PC-3 (cell line): ENCODE measurements at regions not wholly inside any gene's neighbourhood (a gene's known extent, or its start where the extent isn't known, plus 50 kb on each side); places are given as distances from the start of the nearest gene placed in this dataset.

ENCODE experiments used
- ATAC-seq: fragments of 200-7000 bp; cut with Tn5 transposase; 2 replicates; pipeline ENCODE4 v1.9.1; 2020; ENCODE audit warnings: mild to moderate bottlenecking, moderate library complexity
- BruUV-seq: library from RNA; stranded (reverse); fragments of 400-500 nt; replicated peaks from 2 replicates; lab custom pipeline; 2021; lab: Mats Ljungman, UMichigan
- CTCF ChIA-PET: fragments of 300-600 bp; sonication (Branson Sonifier 250); formaldehyde crosslinking; loops from one replicate; lab custom pipeline; 2022; ENCODE audit warnings: antibody characterized with exemption; lab: Charles Lee
- POLR2A ChIA-PET: fragments of 300-600 bp; sonication (Branson Sonifier 250); formaldehyde crosslinking; loops from one replicate; lab custom pipeline; 2022; ENCODE audit warnings: antibody characterized with exemption; ENCODE audit not compliant: unreplicated experiment; lab: Charles Lee
- DNase-seq: peaks from one replicate; pipeline ENCODE4 v3.0.0-alpha.2; 2015
- H2AFZ ChIP-seq: fragments of 300-600 bp; sonication (generic); 2 replicates; pipeline ENCODE4 v1.6.0; 2016; ENCODE audit warnings: antibody characterized with exemption, low read length
- H3F3A ChIP-seq: fragments of 300-600 bp; sonication (generic); one replicate; pipeline ENCODE4 v1.6.0; 2017; ENCODE audit warnings: antibody characterized with exemption, low read length, control low read depth, mild to moderate bottlenecking; ENCODE audit not compliant: unreplicated experiment
- H3K27ac ChIP-seq: fragments of 300-600 bp; sonication (generic); 2 replicates; pipeline ENCODE4 v1.5.1; 2016; ENCODE audit warnings: mild to moderate bottlenecking, low read length
- H3K27me3 ChIP-seq: fragments of 300-600 bp; sonication (generic); 2 replicates; pipeline ENCODE4 v1.6.1; 2016; ENCODE audit warnings: low read length, mixed read lengths
- H3K36me3 ChIP-seq: fragments of 300-600 bp; sonication (generic); 2 replicates; pipeline ENCODE4 v1.6.1; 2016; ENCODE audit warnings: low read depth, mixed run types, low read length, mixed read lengths
- H3K4me1 ChIP-seq: fragments of 300-600 bp; sonication (generic); 2 replicates; pipeline ENCODE4 v1.5.1; 2016; ENCODE audit warnings: low read length; ENCODE audit not compliant: insufficient read depth
- H3K4me2 ChIP-seq: fragments of 300-600 bp; sonication (generic); 2 replicates; pipeline ENCODE4 v1.6.0; 2016; ENCODE audit warnings: low read length
- H3K4me3 ChIP-seq: fragments of 300-600 bp; sonication (generic); 2 replicates; pipeline ENCODE4 v1.5.1; 2016; ENCODE audit warnings: mild to moderate bottlenecking, low read length, mixed read lengths
- H3K79me2 ChIP-seq: fragments of 300-600 bp; sonication (generic); 2 replicates; pipeline ENCODE4 v1.6.1; 2017; ENCODE audit warnings: low read length, mixed read lengths
- H3K9ac ChIP-seq: fragments of 300-600 bp; sonication (generic); 2 replicates; pipeline ENCODE4 v1.6.0; 2016; ENCODE audit warnings: mild to moderate bottlenecking, low read length
- H3K9me2 ChIP-seq: fragments of 300-600 bp; sonication (generic); replicated peaks from 2 replicates; pipeline ENCODE4 v1.6.1; 2016; ENCODE audit warnings: mixed run types, low read length, mixed read lengths
- H3K9me3 ChIP-seq: fragments of 300-600 bp; sonication (generic); 2 replicates; pipeline ENCODE4 v1.6.1; 2016; ENCODE audit warnings: low read length, mixed read lengths
- H4K20me1 ChIP-seq: fragments of 300-600 bp; sonication (generic); 2 replicates; pipeline ENCODE4 v1.6.1; 2016; ENCODE audit warnings: low read length, mixed read lengths
- CTCF ChIP-seq: fragments of 300-600 bp; sonication (generic); conservative IDR thresholded peaks from 2 replicates; pipeline ENCODE4 v1.5.1; 2017; ENCODE audit warnings: antibody characterized with exemption, low read depth, mild to moderate bottlenecking, low read length
- EZH2 ChIP-seq: fragments of 300-600 bp; sonication (generic); IDR thresholded peaks from one replicate; pipeline ENCODE4 v1.6.1; 2017; ENCODE audit warnings: antibody characterized with exemption, mild to moderate bottlenecking, low read length; ENCODE audit not compliant: unreplicated experiment
- EZH2phosphoT487 ChIP-seq: fragments of 300-600 bp; sonication (generic); IDR thresholded peaks from 2 replicates; pipeline ENCODE4 v1.6.1; 2018; ENCODE audit warnings: mild to moderate bottlenecking, antibody characterized with exemption, low read length, borderline replicate concordance
- intact Hi-C: fragments of 100-400 bp; cut with micrococcal nuclease; formaldehyde crosslinking; loops from 2 replicates; pipeline ENCODE4 v1.9.0; 2023

GRCh38 chr13:18947376-18947977 is 234.1 kb downstream of the TUBA3C start:
- Histone ChIP-seq H3K9me3 (no peaks in the 10 kb centered on the region), H3K36me3 (no peaks in the 10 kb centered on the region), H4K20me1 (no peaks in the 10 kb centered on the region), H3F3A (no peaks in the 10 kb centered on the region), H3K27me3 (0 out of 2 replicates have a peak, but pooled peaks cover 3% of the 10 kb centered on the region), H3K9me2 (no peaks in the 10 kb centered on the region), H3K9ac (no peak overlapping the region), H2AFZ (no peak overlapping the region), H3K27ac (no peak overlapping the region), H3K4me3 (no peak overlapping the region), H3K79me2 (no peaks in the 10 kb centered on the region), H3K4me2 (no peak overlapping the region), H3K4me1 (no peaks in the 10 kb centered on the region)
- no TSS peak for BruUV-seq
- no peak for ATAC-seq
- intact Hi-C loops, result no loop called here
- TF ChIP-seq EZH2phosphoT487, result no peak
- TF ChIP-seq EZH2, result no peak
- TF ChIP-seq CTCF, result no peak
- no peak for DNase-seq
- ChIA-PET POLR2A (no interaction called here), CTCF (no interaction called here)

GRCh38 chr13:18946738-18947137 is 234.9 kb downstream of the TUBA3C start:
- Histone ChIP-seq H3K9me3 (no peaks in the 10 kb centered on the region), H3K4me3 (no peak overlapping the region), H4K20me1 (no peaks in the 10 kb centered on the region), H3K36me3 (no peaks in the 10 kb centered on the region), H2AFZ (no peak overlapping the region), H3K9ac (no peak overlapping the region), H3K27me3 (0 out of 2 replicates have a peak, but pooled peaks cover 3% of the 10 kb centered on the region), H3K4me1 (no peaks in the 10 kb centered on the region), H3K79me2 (no peaks in the 10 kb centered on the region), H3K9me2 (no peaks in the 10 kb centered on the region), H3F3A (no peaks in the 10 kb centered on the region), H3K27ac (no peak overlapping the region), H3K4me2 (no peak overlapping the region)
- DNase-seq, result no peak
- intact Hi-C loops, result no loop called here
- BruUV-seq, result no TSS peak
- ChIA-PET CTCF (no interaction called here), POLR2A (no interaction called here)
- ATAC-seq, result no peak
- TF ChIP-seq EZH2phosphoT487, result no peak
- no peak for TF ChIP-seq CTCF
- TF ChIP-seq EZH2, result no peak

- no peaks in the 10 kb centered on the region for H3K9me3 ChIP-seq
- DNase-seq (no peak), ATAC-seq (no peak)
- H3K4me3 ChIP-seq, result no peak overlapping the region
- H3K4me1 ChIP-seq, result no peaks in the 10 kb centered on the region
- H3F3A ChIP-seq, result no peaks in the 10 kb centered on the region
- intact Hi-C loops, result no loop called here
- H3K4me2 ChIP-seq, result no peak overlapping the region
- H3K79me2 ChIP-seq, result no peaks in the 10 kb centered on the region
- no peaks in the 10 kb centered on the region for H4K20me1 ChIP-seq
- H3K9ac ChIP-seq, result no peak overlapping the region
- 0 out of 2 replicates have a peak, but pooled peaks cover 3% of the 10 kb centered on the region for H3K27me3 ChIP-seq
- no peak overlapping the region for H2AFZ ChIP-seq
- H3K27ac ChIP-seq, result no peak overlapping the region
- ChIA-PET CTCF (no interaction called here), POLR2A (no interaction called here)
- H3K36me3 ChIP-seq, result no peaks in the 10 kb centered on the region
- H3K9me2 ChIP-seq, result no peaks in the 10 kb centered on the region
- no TSS peak for BruUV-seq
- no peak for TF ChIP-seq CTCF
- no peak for TF ChIP-seq EZH2
- no peak for TF ChIP-seq EZH2phosphoT487
Observed at GRCh38 chr13:18944501-18945068, 237.0 kb downstream of the TUBA3C start.
